ENCODE measurements at regions not wholly inside any gene's neighbourhood (a gene's known extent, or its start where the extent isn't known, plus 50 kb on each side); places are given as distances from the start of the nearest gene placed in this dataset.

DNA sequence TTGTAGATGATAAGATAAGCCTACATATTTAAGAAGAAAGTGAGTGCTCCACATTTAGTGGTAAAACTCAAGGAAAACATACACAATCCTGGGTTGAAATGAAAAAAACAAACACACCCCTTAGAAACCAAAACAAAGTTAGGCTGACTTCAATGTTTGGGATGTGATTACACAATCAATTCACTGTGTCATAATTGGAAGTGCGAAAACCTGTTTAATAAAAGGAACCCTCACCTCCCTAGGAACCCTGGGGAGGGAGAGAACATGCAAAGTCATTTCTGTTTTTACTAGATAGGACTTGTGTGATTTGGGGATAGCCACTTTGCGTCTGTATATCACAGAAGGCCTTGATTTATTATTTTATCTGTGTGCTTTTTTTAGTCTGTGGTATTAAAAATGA is 275.0 kb downstream of the NFKBIZ start:
- intact Hi-C loops (cut with micrococcal nuclease), result no loop called here
- Mint-ChIP-seq H3K4me1 (ENCODE audit: low read depth) (peaks cover 2% of the 10 kb centered on the region), H3K9me3 (peaks cover 23% of the 10 kb centered on the region), H3K27me3 (no peaks in the 10 kb centered on the region), H3K36me3 (ENCODE audit: low read depth) (peaks cover 7% of the 10 kb centered on the region), H3K27ac (no peak overlapping the region), H3K4me3 (no peak overlapping the region)
- no peak for ATAC-seq
- DNase-seq, result no peak
- POLR2A ChIA-PET, result no interaction called here
- no peak for TF ChIP-seq CTCF (IDR thresholded peaks at IDR 0.05)
- CTCF ChIA-PET, result no interaction called here

DNA sequence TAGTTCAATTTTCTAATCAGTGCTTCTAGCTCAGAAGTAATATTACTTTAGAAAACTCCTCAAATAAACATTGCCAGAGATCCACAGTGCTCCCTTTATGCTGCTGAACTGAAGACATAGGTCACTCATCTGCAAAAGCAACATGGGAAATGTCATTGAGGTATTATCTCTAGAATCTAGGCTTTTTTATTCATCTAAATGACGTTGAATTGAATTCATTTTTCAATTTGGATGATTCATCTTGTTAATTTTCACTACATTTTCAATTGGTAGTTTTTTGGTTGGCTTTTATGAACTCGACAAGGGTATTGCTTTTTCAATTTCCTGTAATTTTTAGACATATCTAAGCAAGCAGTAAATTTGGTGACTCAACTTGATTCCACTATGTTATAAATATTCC is 275.4 kb downstream of the NFKBIZ start:
- H3K4me1 Mint-ChIP-seq (ENCODE audit: low read depth), result peaks cover 4% of the 10 kb centered on the region
- H3K27me3 Mint-ChIP-seq, result no peaks in the 10 kb centered on the region
- no peak overlapping the region for H3K27ac Mint-ChIP-seq
- no peak overlapping the region for H3K4me3 Mint-ChIP-seq
- no peak for TF ChIP-seq CTCF (IDR thresholded peaks at IDR 0.05)
- intact Hi-C loops (cut with micrococcal nuclease), result no loop called here
- ChIA-PET POLR2A (no interaction called here), CTCF (no interaction called here)
- DNase-seq (no peak), ATAC-seq (no peak)
- H3K36me3 Mint-ChIP-seq (ENCODE audit: low read depth), result peaks cover 7% of the 10 kb centered on the region
- H3K9me3 Mint-ChIP-seq, result peaks cover 23% of the 10 kb centered on the region

DNA sequence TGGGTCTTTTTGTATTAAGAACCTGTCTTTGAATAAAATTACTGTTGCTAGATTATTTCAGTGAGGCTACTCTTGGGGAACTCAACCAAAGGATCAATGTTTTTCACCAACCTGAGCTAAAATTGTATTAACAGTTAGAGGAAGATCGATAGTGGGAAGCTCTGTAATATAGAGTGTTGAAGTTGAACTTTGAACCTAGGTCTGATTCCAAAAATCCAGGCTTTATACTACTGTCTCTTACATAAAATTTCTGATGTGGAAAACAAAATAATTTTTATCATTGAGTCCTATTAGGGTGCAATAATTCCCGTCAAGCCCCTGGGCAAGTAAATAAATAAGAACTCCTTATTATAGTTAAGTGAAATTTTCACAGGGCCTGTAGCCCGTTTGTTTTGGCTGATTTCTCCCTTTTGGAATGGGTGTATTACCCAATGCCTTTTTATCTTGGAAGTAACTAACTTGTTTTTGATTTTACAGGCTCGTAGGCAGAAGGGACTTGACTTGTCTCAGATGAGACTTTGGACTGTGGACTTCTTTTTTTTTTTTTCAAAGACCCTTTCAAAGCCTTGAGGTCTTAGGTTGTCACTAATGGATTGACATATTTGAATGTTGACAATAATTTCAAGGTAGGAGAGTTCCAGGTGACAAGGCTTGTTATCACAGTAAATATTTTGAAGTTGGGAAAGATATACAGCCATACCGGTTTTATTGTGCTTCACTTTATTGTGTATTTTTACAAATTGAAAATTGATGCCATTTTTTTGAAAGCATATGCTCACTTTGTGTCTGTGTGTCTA is 276.1 kb downstream of the NFKBIZ start:
- Mint-ChIP-seq H3K9me3 (peaks cover 23% of the 10 kb centered on the region), H3K27ac (no peak overlapping the region), H3K36me3 (ENCODE audit: low read depth) (peaks cover 7% of the 10 kb centered on the region), H3K4me1 (ENCODE audit: low read depth) (peaks cover 11% of the 10 kb centered on the region), H3K27me3 (no peaks in the 10 kb centered on the region), H3K4me3 (no peak overlapping the region)
- no peak for TF ChIP-seq CTCF (IDR thresholded peaks at IDR 0.05)
- ChIA-PET POLR2A (no interaction called here), CTCF (no interaction called here)
- intact Hi-C loops (cut with micrococcal nuclease), result no loop called here
- DNase-seq, result no peak
- no peak for ATAC-seq

DNA sequence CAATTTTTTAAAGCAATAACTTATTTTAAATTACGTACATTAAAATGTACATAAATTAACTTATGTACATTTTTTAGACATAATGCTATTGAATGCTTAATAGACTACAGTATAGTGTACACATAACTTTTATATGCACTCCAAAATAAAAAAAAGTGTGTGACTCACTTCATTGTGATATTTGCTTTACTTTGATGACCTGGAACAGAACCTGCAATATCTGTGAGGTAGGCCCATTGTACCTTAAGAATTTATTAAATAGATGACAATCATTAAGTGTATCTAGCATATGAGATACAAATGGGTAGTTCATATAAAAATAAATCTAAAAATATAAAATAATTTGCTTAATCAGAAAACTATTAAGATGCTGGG is 276.7 kb downstream of the NFKBIZ start:
- no peak overlapping the region for H3K27ac Mint-ChIP-seq
- no peaks in the 10 kb centered on the region for H3K27me3 Mint-ChIP-seq
- intact Hi-C loops (cut with micrococcal nuclease), result no loop called here
- H3K4me3 Mint-ChIP-seq, result no peak overlapping the region
- ChIA-PET CTCF (no interaction called here), POLR2A (no interaction called here)
- no peak for TF ChIP-seq CTCF (IDR thresholded peaks at IDR 0.05)
- ATAC-seq, result no peak
- H3K4me1 Mint-ChIP-seq (ENCODE audit: low read depth), result peaks cover 15% of the 10 kb centered on the region
- H3K36me3 Mint-ChIP-seq (ENCODE audit: low read depth), result peaks cover 7% of the 10 kb centered on the region
- H3K9me3 Mint-ChIP-seq, result peaks cover 23% of the 10 kb centered on the region
- no peak for DNase-seq

- intact Hi-C loops (cut with micrococcal nuclease), result no loop called here
- Mint-ChIP-seq H3K4me1 (ENCODE audit: low read depth) (peaks cover 13% of the 10 kb centered on the region), H3K9me3 (no peaks in the 10 kb centered on the region), H3K27me3 (no peaks in the 10 kb centered on the region), H3K4me3 (no peak overlapping the region), H3K27ac (peak overlapping the region; percentile 42), H3K36me3 (ENCODE audit: low read depth) (no peaks in the 10 kb centered on the region)
- ATAC-seq, result peak; percentile 64
- DNase-seq, result no peak
- TF ChIP-seq CTCF (IDR thresholded peaks at IDR 0.05), result no peak
- POLR2A ChIA-PET, result interaction anchor here (0.5 to 0.6 kb wide), 2 partner anchors 125 to 303 kb away, joined by 3 read pairs; no protein-coding TSS in a partner anchor
- CTCF ChIA-PET, result interaction anchor here (1.3 to 1.4 kb wide), 2 partner anchors 10 to 95 kb away, joined by 3 to 4 read pairs; no protein-coding TSS in a partner anchor
Observed at GRCh38 chr3:102129760-102130608, 280.7 kb downstream of the NFKBIZ start.

Data from activated CD8-positive, alpha-beta T cell treated with anti-CD3 and anti-CD28 coated beads for 36 hours (primary cell).